ENCODE measurements at regions not wholly inside any gene's neighbourhood (a gene's known extent, or its start where the extent isn't known, plus 50 kb on each side); places are given as distances from the start of the nearest gene placed in this dataset.

GRCh38 chr2:39540414-39540813 is 103.3 kb upstream of the MAP4K3 start:
- H3K4me3 ChIP-seq (ENCODE audit: low read length): no peak overlapping the region
- no peak for DNase-seq (ENCODE audit: low read depth)
- TF ChIP-seq, protein P1, sequence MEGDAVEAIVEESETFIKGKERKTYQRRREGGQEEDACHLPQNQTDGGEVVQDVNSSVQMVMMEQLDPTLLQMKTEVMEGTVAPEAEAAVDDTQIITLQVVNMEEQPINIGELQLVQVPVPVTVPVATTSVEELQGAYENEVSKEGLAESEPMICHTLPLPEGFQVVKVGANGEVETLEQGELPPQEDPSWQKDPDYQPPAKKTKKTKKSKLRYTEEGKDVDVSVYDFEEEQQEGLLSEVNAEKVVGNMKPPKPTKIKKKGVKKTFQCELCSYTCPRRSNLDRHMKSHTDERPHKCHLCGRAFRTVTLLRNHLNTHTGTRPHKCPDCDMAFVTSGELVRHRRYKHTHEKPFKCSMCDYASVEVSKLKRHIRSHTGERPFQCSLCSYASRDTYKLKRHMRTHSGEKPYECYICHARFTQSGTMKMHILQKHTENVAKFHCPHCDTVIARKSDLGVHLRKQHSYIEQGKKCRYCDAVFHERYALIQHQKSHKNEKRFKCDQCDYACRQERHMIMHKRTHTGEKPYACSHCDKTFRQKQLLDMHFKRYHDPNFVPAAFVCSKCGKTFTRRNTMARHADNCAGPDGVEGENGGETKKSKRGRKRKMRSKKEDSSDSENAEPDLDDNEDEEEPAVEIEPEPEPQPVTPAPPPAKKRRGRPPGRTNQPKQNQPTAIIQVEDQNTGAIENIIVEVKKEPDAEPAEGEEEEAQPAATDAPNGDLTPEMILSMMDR (IDR thresholded peaks at IDR 0.05; ENCODE audit: insufficient read depth, low read depth, low read length, missing control alignments): no peak

- H3K4me3 ChIP-seq (ENCODE audit: low read length): no peak overlapping the region
- TF ChIP-seq, protein P1 (IDR thresholded peaks at IDR 0.05; ENCODE audit: insufficient read depth, low read depth, low read length, missing control alignments): no peak
- DNase-seq (ENCODE audit: low read depth): no peak
Observed at GRCh38 chr2:39541011-39541930, 104.2 kb upstream of the MAP4K3 start.

DNA sequence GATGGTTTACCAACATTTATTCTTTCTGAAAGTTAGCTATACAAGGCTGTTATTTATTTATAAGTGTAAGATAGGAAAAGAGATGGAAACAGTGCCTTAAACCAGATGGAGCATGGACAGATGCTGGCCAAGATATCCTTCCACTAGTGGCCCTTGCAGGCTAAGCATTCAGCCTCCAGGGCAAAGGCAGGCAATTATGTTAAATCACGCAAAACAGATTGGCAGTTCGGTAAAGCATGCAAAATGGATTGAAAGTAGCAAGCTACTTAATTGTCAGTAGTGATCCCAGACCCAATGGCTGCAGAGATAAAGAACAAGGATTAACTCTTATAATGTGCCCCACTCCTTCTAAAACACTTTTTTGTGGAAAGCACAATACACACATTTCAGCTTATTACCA is 105.4 kb upstream of the MAP4K3 start:
- TF ChIP-seq, protein P1 (IDR thresholded peaks at IDR 0.05; ENCODE audit: insufficient read depth, low read depth, low read length, missing control alignments): no peak
- DNase-seq (ENCODE audit: low read depth): no peak
- H3K4me3 ChIP-seq (ENCODE audit: low read length): no peak overlapping the region

- no peak overlapping the region for H3K4me3 ChIP-seq (ENCODE audit: low read length)
- no peak for DNase-seq (ENCODE audit: low read depth)
- TF ChIP-seq, protein P1 (IDR thresholded peaks at IDR 0.05; ENCODE audit: insufficient read depth, low read depth, low read length, missing control alignments): no peak
Observed at GRCh38 chr2:39545957-39546356, 108.9 kb upstream of the MAP4K3 start.

- no peak for DNase-seq (ENCODE audit: low read depth)
- H3K4me3 ChIP-seq (ENCODE audit: low read length): no peak overlapping the region
- TF ChIP-seq, protein P1 (IDR thresholded peaks at IDR 0.05; ENCODE audit: insufficient read depth, low read depth, low read length, missing control alignments): no peak
Observed at GRCh38 chr2:39546409-39546808, 109.3 kb upstream of the MAP4K3 start.

DNA sequence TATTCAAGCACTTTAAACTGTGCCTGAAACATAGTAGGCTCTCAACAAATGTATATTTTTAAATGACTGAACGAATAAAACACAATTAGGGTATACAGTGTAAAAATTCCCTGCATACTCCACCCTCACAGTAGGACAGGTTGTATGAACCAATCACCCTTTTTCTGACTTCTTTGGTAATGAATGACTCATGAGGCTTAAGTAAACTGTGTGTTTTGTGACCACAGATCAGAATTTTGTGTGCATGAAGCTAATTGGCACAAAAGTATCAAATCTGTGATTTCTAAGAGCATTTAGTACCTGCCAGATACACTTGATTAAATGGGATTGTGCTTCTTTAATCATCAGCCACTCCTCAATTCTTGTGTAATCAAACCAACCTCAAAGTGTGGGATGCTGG is 109.9 kb upstream of the MAP4K3 start:
- H3K4me3 ChIP-seq (ENCODE audit: low read length): no peak overlapping the region
- TF ChIP-seq, protein P1 (IDR thresholded peaks at IDR 0.05; ENCODE audit: insufficient read depth, low read depth, low read length, missing control alignments): no peak
- peak; percentile 41 for DNase-seq (ENCODE audit: low read depth)

Measured in epithelial cell of esophagus (primary cell).